AG04450 (cell line): ENCODE measurements at regions not wholly inside any gene's neighbourhood (a gene's known extent, or its start where the extent isn't known, plus 50 kb on each side); places are given as distances from the start of the nearest gene placed in this dataset.

Source experiments
- CTCF ChIA-PET: fragments of 300-600, 350-600 bp; formaldehyde crosslinking; extraction: SDS; loops from one replicate; lab custom pipeline; 2022; ENCODE audit warnings: antibody characterized with exemption, inconsistent platforms; lab: Charles Lee
- POLR2A ChIA-PET: fragments of 350-600 bp; formaldehyde crosslinking; extraction: SDS; loops from one replicate; lab custom pipeline; 2021; ENCODE audit warnings: antibody characterized with exemption, inconsistent platforms; lab: Yijun Ruan, JAX
- DNase-seq: peaks from one replicate; pipeline ENCODE4 v3.0.0-alpha.2; 2011; ENCODE audit warnings: low read depth, low spot score
- H3K27ac ChIP-seq: one replicate; pipeline ENCODE4 v1.5.1; 2012; ENCODE audit warnings: low read depth, low read length, control low read depth
- H3K27me3 ChIP-seq: one replicate; pipeline ENCODE4 v1.6.0; 2012; ENCODE audit warnings: low read length; ENCODE audit not compliant: control insufficient read depth, insufficient read depth
- H3K4me3 ChIP-seq: 2 replicates; pipeline ENCODE4 v1.5.1; 2011; ENCODE audit warnings: mild to moderate bottlenecking, low read depth, low read length, control low read depth
- H3K9me3 ChIP-seq: 2 replicates; pipeline ENCODE4 v1.5.1; 2012; ENCODE audit warnings: low read length; ENCODE audit not compliant: control insufficient read depth, insufficient read depth
- TF ChIP-seq, protein P1 (sequence below): IDR thresholded peaks from 2 replicates; pipeline ENCODE4 v1.5.1; 2011; ENCODE audit warnings: low read depth, low read length, control low read depth, inconsistent platforms

DNA sequence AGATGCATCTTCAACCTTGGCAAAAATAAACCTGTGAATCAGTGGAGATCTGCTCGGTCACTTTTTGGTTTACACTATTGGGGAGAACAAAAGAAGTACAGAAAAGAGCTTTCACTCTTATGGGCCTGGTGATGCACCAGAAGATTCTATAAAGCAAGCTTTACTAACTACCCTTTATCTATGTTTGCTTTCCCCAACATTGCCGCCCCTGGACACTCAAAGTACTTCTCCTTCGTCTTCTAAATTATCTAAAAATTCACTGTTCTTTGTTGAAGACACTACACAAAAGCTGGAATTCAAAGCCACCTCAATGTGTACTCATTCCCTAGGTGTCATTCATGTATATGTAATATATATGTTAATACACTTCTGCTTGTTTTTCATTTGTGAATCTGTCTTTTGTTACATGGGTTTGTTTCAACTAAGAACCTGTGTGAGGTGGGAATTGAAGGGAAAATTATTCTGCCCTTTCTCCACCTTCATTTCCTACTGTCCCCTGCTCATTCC is 97.9 kb upstream of the BTN3A2 start:
- Histone ChIP-seq H3K27ac (no peak overlapping the region), H3K27me3 (no peaks in the 10 kb centered on the region), H3K4me3 (no peak overlapping the region), H3K9me3 (no peaks in the 10 kb centered on the region)
- CTCF ChIA-PET, result interaction anchor here (0.6 kb wide), 1 partner anchor 241 kb away, joined by 3 read pairs; no protein-coding TSS in a partner anchor
- DNase-seq, result no peak
- POLR2A ChIA-PET, result interaction anchor here (0.7 kb wide), 1 partner anchor 17 kb away, joined by 4 read pairs; a partner anchor contains a TSS
- TF ChIP-seq, protein P1, sequence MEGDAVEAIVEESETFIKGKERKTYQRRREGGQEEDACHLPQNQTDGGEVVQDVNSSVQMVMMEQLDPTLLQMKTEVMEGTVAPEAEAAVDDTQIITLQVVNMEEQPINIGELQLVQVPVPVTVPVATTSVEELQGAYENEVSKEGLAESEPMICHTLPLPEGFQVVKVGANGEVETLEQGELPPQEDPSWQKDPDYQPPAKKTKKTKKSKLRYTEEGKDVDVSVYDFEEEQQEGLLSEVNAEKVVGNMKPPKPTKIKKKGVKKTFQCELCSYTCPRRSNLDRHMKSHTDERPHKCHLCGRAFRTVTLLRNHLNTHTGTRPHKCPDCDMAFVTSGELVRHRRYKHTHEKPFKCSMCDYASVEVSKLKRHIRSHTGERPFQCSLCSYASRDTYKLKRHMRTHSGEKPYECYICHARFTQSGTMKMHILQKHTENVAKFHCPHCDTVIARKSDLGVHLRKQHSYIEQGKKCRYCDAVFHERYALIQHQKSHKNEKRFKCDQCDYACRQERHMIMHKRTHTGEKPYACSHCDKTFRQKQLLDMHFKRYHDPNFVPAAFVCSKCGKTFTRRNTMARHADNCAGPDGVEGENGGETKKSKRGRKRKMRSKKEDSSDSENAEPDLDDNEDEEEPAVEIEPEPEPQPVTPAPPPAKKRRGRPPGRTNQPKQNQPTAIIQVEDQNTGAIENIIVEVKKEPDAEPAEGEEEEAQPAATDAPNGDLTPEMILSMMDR, result no peak

DNA sequence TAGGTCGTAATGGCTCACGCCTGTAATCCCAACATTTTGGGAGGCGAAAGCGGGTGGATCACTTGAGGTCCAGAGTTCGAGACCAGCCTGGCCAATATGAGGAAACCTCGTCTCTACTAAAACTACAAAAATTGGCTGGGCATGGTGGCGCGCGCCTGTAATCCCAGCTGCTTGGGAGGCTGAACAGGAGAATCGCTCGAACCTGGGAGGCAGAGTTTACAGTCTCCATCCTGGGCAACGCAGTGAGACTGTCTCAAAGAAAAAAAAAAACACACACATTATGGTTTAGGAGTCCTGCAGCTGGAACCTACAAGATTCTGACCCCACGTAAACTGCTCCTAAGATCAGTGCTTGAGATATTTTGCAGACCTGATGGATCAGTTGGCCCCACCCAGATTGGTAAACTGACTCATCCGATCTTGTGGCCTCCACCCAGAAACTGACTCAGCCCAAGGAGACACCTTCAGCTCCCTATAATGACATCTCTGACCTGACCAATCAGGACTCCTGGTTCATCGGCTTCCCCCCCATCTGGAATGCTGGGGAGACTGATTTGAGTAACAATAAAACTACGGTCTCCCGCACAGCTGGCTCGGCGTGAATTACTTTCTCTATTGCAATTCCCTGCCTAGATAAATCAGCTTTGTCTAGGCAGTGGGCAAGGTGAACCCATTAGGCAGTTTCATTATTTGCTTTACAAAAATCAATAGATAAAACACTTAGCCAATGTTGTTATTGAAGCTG is 96.2 kb upstream of the BTN3A2 start:
- Histone ChIP-seq H3K27ac (no peak overlapping the region), H3K4me3 (no peak overlapping the region), H3K27me3 (no peaks in the 10 kb centered on the region), H3K9me3 (no peaks in the 10 kb centered on the region)
- ChIA-PET POLR2A (interaction anchor here (0.7 to 1.0 kb wide), 3 partner anchors 15 to 41 kb away, joined by 3 to 5 read pairs (median 5); a partner anchor contains a TSS), CTCF (interaction anchor here (1.5 to 2.4 kb wide), 2 partner anchors 10 to 18 kb away, joined by 4 to 12 read pairs; a partner anchor contains a TSS)
- TF ChIP-seq, protein P1, result no peak
- DNase-seq, result no peak

DNA sequence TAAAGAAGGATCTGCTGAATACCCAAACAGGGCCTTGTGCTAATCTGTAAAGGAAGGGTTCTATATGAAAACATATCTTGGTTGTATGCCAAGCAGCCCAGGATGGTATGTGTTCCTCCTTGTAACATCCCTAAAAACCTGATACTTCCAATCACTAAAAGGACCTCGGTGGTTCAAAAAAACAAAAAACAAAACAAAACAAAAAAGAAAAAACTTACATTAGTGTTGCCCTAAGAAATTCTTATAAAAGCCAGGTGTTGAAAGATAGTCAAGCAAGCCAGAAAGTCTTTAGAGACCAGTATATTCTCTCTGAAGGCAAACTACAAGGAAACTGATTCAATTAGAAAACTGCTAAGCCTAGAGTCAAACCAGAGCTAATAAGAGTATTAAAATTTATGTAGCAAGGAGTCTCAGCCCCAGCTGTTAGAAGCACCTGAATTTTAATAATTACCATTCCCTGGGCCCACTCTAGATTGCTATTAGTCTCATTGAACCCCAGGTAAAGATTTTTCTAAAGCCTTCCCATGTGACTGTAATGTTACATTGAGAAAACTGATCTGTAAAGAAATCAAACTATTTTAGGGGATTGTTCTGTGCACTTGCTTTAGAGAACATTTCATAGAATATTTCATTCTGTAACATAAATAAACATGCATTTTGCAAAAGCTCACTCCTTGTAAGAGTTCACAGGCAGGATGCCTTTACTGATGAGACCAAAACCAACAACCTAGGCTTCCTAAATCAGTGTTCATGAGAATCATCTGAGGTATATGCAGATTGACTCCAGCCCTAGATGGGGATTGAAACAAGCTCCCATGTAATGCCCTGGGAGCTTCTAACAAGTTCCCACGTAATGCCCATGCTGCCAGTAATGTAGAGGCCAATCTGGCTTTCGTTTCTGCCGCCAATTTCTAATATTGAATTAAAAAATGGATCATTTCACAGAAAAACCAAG is 95.2 kb upstream of the BTN3A2 start:
- peak overlapping the region; percentile 47 for H3K27ac ChIP-seq
- DNase-seq, result no peak

DNA sequence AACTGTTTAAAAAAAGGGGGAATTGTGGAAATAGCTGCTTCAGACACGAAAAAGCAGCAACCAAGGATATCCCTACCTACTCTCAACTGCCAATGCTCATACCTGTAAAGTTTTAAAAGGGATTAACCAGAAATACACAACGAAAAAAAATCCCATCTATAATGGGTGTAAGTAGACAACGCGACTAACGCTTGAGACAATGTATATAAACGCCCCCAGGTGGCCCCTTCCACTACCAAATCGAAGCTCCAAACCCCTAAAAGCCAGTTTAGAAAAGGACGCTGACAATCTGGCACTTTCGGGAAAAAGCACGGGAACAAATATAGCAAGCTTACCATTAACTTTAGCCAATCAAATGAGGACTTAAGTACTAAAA is 94.5 kb upstream of the BTN3A2 start:
- Histone ChIP-seq H3K9me3 (no peaks in the 10 kb centered on the region), H3K4me3 (peak overlapping the region; percentile 65), H3K27ac (peak overlapping the region; percentile 47), H3K27me3 (no peaks in the 10 kb centered on the region)
- no peak for DNase-seq
- TF ChIP-seq, protein P1, result no peak
- ChIA-PET CTCF (interaction anchor here (1.5 to 2.4 kb wide), 2 partner anchors 13 to 19 kb away, joined by 4 to 12 read pairs; a partner anchor contains a TSS), POLR2A (interaction anchor here (0.7 to 6.4 kb wide), 10 partner anchors 8 to 857 kb away, joined by 3 to 69 read pairs (median 4); a partner anchor contains a TSS)

More for the DNA sequence above, 95.2 kb upstream of the BTN3A2 start:
- TF ChIP-seq, protein P1, result no peak
- no peaks in the 10 kb centered on the region for H3K27me3 ChIP-seq
- ChIA-PET POLR2A (interaction anchor here (0.7 to 6.4 kb wide), 8 partner anchors 7 to 146 kb away, joined by 3 to 69 read pairs (median 4); a partner anchor contains a TSS), CTCF (interaction anchor here (1.5 to 2.4 kb wide), 3 partner anchors 11 to 19 kb away, joined by 4 to 12 read pairs (median 4); a partner anchor contains a TSS)
- no peaks in the 10 kb centered on the region for H3K9me3 ChIP-seq
- peak overlapping the region; percentile 65 for H3K4me3 ChIP-seq
